Tongue (tissue), 1 donor: ENCODE measurements at regions not wholly inside any gene's neighbourhood (a gene's known extent, or its start where the extent isn't known, plus 50 kb on each side); places are given as distances from the start of the nearest gene placed in this dataset.
"Not testable (repeated sequence)": the region's sequence is repeated elsewhere in the genome, so short reads cannot be mapped to it uniquely, and the experiment has no call there.

Experiments used
- DNase-seq: peaks from one replicate; pipeline ENCODE4 v3.0.0-alpha.2; 2015

- no peak for DNase-seq
These were observed 119.8 kb downstream of the LRATD1 start for GRCh38 chr2:14752295-14752694.

GRCh38 chr2:14756122-14756541 lies 123.6 kb downstream of the LRATD1 start:
- no peak for DNase-seq

- DNase-seq: no peak
These were observed 124.6 kb downstream of the LRATD1 start for GRCh38 chr2:14756981-14757657.

GRCh38 chr2:14759082-14759481 lies 126.6 kb downstream of the LRATD1 start:
- no peak for DNase-seq

GRCh38 chr2:14760169-14760568 lies 127.7 kb downstream of the LRATD1 start:
- no peak for DNase-seq

DNA sequence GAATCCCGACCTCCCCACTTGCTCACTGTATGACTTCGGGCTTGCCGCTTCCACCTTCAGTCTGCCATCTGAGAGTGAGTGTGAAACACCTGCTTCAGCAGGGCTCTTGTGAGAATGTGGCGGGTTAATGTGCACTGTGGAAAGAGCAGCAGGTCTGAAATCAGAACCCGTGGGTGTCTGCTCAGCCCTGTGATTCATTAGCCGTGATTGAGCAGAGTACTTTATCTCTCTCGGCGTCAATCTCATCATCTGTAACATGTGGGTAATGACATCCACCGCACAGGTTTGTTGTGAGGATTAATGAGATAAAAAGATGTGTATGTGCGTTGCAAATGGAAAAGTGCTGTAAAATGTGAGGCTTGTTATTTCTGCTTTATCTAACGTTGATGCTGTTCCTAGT lies 128.6 kb downstream of the LRATD1 start:
- no peak for DNase-seq

GRCh38 chr2:14773696-14774095 lies 141.2 kb downstream of the LRATD1 start:
- no peak for DNase-seq

DNA sequence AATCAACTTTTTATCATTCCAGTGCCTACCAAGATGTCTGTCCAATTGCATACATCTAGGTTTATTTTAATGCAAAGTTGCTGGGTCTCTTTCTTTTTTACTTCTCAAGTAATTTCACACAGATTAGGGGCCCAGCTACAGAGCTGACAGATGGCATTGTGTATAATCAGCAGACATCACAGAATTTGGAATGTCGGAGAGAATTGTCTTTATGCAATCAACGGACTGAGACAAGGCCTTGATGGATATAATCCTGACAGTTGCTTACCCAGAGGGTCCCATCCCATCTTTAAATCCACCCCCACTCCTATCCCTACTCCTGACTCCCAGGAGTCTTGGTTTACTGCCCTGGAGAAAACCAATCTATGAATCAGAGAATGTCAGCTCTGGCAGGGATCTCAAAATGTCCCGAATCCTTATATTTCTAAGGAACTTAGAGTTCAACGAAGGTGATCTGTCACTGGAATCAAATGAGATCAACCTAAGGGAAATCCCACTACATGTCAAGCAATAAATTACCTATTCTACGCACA lies 142.0 kb downstream of the LRATD1 start:
- no peak for DNase-seq

DNA sequence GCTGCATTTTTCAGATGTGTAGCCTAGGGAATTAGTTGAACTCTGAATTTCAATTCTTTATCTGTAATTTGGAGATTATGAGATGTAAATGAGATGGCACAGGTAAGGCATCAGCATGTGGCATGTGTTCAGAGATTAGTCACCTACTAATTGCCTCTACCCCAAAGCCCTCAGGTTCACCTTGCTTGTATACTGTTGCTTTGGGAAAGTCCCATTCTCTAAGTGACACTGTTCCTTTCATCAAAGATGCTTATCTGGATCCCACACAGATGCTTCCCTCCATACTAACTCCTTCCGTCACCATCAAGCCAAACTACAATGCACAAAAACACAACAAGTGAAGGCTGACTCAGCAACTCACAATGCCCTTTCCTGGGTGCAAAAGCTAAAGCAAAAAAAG lies 143.7 kb downstream of the LRATD1 start:
- no peak for DNase-seq

- no peak for DNase-seq
These were observed 145.5 kb downstream of the LRATD1 start for GRCh38 chr2:14778015-14778414.

GRCh38 chr2:14779252-14779651 lies 146.7 kb downstream of the LRATD1 start:
- no peak for DNase-seq

DNA sequence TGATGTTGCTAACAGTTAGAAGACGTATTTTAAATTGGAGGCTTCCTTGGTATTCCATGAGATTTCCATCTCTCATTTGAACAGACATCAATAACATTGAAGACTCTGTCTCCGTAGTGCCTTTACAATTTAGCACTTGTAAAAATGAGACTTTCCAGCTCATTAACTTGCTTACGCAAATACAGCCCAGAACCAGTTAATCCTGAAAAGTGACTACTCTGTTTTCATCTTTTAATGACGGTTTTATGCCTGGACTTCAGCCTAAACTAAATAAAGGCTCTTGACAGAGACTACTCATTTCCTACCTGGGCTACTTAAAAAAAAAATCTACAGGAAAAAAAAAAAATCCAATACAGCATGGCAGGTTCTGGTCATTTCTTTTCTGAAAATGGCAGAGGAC lies 148.6 kb downstream of the LRATD1 start:
- no peak for DNase-seq

GRCh38 chr2:14788814-14789213 lies 156.3 kb downstream of the LRATD1 start:
- DNase-seq: not testable (repeated sequence)

DNA sequence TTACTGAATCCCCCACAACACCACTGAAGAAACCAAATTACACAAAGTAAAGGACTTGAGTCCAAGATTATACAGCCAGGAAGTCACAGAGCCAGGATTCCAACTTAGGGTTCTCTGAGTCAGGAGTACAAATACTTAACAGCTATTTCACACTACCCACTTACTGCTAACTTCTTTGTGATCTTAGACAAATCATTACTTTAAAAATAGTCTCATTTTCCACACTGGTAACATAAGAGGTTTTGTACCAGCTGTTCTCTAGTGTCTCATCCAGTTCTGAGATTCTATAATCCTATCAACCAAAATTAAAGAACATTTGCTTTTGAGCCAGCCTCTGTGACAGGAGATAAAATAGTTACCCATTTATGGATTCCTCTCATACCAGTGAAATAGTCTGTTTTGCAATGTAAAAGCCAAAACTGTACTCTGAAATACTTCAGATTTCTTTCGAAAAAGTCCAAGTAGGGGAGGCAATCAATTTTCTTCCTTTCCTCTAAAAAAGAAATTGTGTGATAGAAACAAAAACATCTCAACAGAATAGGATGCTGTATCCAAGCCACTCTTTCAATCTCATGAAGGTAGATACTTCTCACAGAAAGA lies 157.6 kb downstream of the LRATD1 start:
- DNase-seq: peak; percentile 13

DNA sequence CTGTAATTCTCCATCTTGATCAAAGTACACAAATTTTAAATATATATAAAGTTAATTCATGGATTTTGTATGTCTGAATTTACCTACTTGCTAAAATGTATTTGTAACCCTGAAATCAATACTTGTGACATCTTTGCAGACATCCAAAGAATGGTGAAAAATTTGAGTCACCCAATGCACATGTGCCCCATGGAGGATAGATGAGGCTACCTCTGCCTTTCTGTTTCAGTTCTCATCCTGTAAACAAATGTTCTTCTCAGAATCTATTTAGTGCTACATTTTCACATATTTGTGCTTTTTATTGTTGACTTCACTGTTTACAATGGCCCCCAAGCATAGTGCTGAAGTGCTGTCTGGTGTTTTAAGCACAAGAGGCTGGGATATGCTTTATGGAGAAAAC lies 171.5 kb downstream of the LRATD1 start:
- DNase-seq: no peak

GRCh38 chr2:14804902-14805301 lies 172.4 kb downstream of the LRATD1 start:
- peak; percentile 38 for DNase-seq

DNA sequence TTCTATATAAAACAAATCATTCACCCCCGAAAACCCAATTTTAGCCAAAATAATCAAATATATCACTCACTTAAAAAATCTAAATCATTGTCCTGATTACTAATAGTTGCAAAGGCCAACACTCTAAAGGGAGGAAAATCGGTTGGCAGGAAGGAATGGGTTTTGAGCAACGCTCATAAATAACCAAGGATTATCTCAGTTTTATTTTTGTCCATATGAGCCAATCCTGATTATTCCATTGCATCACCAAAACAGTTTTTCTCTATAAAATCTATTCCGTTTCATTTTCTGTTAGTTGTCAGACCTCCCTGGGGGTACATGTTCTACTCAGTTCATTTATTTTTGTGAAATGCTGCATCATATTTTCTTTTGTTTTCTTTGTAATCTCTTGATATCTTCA lies 174.1 kb downstream of the LRATD1 start:
- DNase-seq: no peak

GRCh38 chr2:14815201-14815600 lies 182.7 kb downstream of the LRATD1 start:
- peak; percentile 56 for DNase-seq

GRCh38 chr2:14816069-14817060 lies 183.8 kb downstream of the LRATD1 start:
- peak; percentile 26 for DNase-seq

- DNase-seq: no peak
These were observed 185.3 kb downstream of the LRATD1 start for GRCh38 chr2:14817848-14818247.

GRCh38 chr2:14826518-14826917 lies 194.0 kb downstream of the LRATD1 start:
- no peak for DNase-seq

- DNase-seq: no peak
These were observed 194.9 kb downstream of the LRATD1 start for GRCh38 chr2:14827226-14828023.
